ENCODE measurements at regions not wholly inside any gene's neighbourhood (a gene's known extent, or its start where the extent isn't known, plus 50 kb on each side); places are given as distances from the start of the nearest gene placed in this dataset.
"Not testable (repeated sequence)": the region's sequence is repeated elsewhere in the genome, so short reads cannot be mapped to it uniquely, and the experiment has no call there.

DNA sequence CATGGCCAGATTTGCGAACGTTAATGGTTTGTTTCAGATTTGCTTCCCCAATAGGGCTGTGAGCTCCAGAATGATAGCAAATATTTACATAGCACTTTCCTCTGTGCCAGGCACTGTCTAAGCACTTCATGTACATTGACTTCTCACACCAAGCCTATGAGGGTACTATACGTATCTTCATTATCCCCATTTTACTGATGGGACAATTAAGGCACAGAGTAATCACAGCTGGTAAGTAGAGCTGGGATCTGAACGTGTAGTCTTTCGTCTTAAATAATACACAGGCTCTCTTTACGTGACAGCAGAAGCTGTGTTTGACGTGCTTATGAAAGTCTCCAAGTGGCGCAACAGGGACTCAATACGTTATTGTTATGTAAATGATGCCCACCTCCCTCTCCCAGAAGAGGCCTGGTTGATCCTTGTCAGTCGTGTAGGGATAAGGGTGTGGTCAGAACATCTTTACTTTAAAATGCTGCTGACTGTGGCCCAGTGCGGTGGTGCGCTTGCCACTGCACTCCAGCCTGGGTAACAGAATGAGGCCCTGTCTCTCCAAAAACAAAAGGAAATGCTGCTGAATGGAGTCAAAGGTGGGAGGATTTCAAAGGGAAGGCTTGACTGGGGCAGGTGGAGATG lies 66.3 kb upstream of the TCL1B start:
- Histone ChIP-seq H3K9me3 (peaks cover 0 to 2% (median 0%) of the 10 kb centered on the region in 4 donors), H3K4me3 (no peak overlapping the region), H3K4me1 (no peaks in the 10 kb centered on the region), H3K36me3 (no peaks in the 10 kb centered on the region), H3K27ac (no peak overlapping the region), H3K27me3 (no peaks in the 10 kb centered on the region)
- 64 to 73% methylated on average over 12 of the region's 12 CpGs for whole genome bisulfite sequencing, 2 donors
- intact Hi-C loops (cut with DNase I): no loop called here
- no peak for DNase-seq
- TF ChIP-seq, protein P1, sequence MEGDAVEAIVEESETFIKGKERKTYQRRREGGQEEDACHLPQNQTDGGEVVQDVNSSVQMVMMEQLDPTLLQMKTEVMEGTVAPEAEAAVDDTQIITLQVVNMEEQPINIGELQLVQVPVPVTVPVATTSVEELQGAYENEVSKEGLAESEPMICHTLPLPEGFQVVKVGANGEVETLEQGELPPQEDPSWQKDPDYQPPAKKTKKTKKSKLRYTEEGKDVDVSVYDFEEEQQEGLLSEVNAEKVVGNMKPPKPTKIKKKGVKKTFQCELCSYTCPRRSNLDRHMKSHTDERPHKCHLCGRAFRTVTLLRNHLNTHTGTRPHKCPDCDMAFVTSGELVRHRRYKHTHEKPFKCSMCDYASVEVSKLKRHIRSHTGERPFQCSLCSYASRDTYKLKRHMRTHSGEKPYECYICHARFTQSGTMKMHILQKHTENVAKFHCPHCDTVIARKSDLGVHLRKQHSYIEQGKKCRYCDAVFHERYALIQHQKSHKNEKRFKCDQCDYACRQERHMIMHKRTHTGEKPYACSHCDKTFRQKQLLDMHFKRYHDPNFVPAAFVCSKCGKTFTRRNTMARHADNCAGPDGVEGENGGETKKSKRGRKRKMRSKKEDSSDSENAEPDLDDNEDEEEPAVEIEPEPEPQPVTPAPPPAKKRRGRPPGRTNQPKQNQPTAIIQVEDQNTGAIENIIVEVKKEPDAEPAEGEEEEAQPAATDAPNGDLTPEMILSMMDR (IDR thresholded peaks at IDR 0.05): no peak
- TF ChIP-seq EP300 (IDR thresholded peaks at IDR 0.05) (no peak), POLR2A (IDR thresholded peaks at IDR 0.05) (no peak), POLR2AphosphoS5 (IDR thresholded peaks at IDR 0.05) (no peak)

DNA sequence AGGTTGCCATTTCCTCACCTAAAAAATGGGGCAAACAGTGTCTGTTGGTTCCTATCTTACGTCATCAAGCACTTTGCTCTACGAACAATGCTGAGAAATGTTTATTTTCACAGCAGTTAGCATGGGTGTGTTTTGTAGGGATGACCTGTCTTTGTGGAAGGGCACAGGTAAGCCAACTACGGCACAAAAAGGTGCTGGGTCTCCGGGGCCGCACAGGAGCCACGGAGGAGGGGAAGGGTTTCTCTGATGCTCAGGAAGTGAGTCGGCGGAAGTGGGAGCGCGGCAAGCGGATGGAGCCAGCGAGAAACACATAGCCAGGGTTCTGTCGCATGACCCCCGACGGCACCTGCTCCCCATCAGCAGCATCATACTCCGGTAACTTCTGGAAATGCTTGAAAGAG lies 65.6 kb upstream of the TCL1B start:
- H3K4me3 ChIP-seq: no peak overlapping the region
- DNase-seq: no peak
- no peaks in the 10 kb centered on the region for H3K36me3 ChIP-seq

DNA sequence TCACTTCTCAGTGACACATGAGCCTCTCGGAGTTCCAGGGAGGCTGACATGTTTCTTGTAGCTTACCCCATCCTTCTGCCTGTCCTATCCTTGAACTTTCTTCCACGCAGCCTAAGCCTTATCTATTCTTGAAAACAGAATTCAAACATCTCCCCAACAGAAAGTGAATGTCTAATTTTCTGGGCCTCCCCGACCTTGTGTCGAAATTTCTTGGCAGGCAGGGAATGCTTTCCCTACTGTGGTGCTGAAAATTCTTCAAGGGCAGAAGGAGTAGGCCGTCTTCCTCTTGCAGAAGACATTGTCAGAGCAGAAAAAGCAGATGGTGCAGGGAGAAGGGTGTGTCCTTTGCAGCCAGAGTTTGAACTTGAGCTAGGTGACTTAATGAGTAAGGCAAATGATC lies 63.0 kb upstream of the TCL1B start:
- no peaks in the 10 kb centered on the region for H3K36me3 ChIP-seq
- H3K4me1 ChIP-seq: no peaks in the 10 kb centered on the region
- DNase-seq: no peak
- H3K27ac ChIP-seq: no peak overlapping the region
- TF ChIP-seq, protein P1 (IDR thresholded peaks at IDR 0.05): no peak
- no peak for TF ChIP-seq POLR2AphosphoS5 (IDR thresholded peaks at IDR 0.05)
- no peak for TF ChIP-seq EP300 (IDR thresholded peaks at IDR 0.05)
- TF ChIP-seq POLR2A (IDR thresholded peaks at IDR 0.05): no peak
- no peak overlapping the region for H3K4me3 ChIP-seq
- no peaks in the 10 kb centered on the region for H3K27me3 ChIP-seq
- peaks cover 0 to 2% (median 0%) of the 10 kb centered on the region in 4 donors for H3K9me3 ChIP-seq
- intact Hi-C loops (cut with DNase I): no loop called here
- WGBS, 2 donors: 62 to 66% methylated on average over 5 of the region's 5 CpGs

More for the DNA sequence above, 65.6 kb upstream of the TCL1B start:
- no peak overlapping the region for H3K27ac ChIP-seq
- WGBS, 2 donors: 76 to 78% methylated on average over 16 of the region's 16 CpGs
- no peaks in the 10 kb centered on the region for H3K4me1 ChIP-seq
- intact Hi-C loops (cut with DNase I): no loop called here
- peaks cover 0 to 2% (median 0%) of the 10 kb centered on the region in 4 donors for H3K9me3 ChIP-seq
- H3K27me3 ChIP-seq: no peaks in the 10 kb centered on the region
- TF ChIP-seq POLR2AphosphoS5 (IDR thresholded peaks at IDR 0.05) (no peak), POLR2A (IDR thresholded peaks at IDR 0.05) (no peak), EP300 (IDR thresholded peaks at IDR 0.05) (no peak)
- TF ChIP-seq, protein P1 (IDR thresholded peaks at IDR 0.05): no peak

DNA sequence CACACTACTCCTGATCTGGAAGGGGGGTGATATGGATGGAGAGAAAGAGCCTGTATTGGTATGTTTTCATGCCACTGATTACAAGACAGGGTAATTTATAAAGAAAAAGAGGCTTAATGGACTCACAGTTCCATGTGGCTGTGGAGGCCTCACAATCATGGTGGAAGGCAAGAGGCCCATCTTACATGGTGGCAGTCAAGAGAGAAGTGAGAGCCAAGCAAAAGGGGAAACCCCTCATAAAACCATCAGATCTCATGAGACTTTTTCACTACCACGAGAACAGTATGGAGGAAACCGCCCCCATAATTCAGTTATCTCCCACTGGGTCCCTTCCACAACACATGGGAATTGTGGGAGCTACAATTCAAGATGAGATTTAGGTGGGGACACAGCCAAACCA lies 60.5 kb upstream of the TCL1B start:
- H3K27ac ChIP-seq; H3K27me3 ChIP-seq; DNase-seq; H3K36me3 ChIP-seq; H3K4me3 ChIP-seq; intact Hi-C loops (cut with DNase I); H3K4me1 ChIP-seq; H3K9me3 ChIP-seq: not testable (repeated sequence)
- 61 to 75% methylated on average over 2 of the region's 2 CpGs for WGBS, 2 donors

DNA sequence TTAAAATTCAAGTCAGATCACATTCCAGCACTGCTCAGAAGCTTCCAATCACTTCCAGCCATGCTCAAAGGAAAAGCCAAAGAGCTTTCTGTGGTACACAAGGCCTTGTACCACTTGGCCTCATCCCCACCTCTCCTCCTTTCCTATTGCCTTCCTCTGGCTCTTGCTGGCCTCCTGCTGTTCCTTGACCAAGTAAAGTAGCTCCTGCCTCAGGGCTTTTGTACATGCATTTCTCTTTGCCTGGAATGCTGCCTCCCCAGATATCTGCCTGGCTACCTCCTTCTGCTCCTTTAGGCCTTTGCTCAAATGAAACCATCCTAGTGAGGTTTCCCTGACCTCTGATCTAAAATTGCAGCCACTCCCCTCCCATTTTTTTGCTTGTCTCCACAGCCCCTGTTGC lies 51.2 kb upstream of the TCL1B start:
- Histone ChIP-seq H3K36me3 (no peaks in the 10 kb centered on the region), H3K9me3 (no peaks in the 10 kb centered on the region), H3K27me3 (no peaks in the 10 kb centered on the region), H3K4me3 (no peak overlapping the region), H3K27ac (no peak overlapping the region), H3K4me1 (no peaks in the 10 kb centered on the region)
- TF ChIP-seq, protein P1 (IDR thresholded peaks at IDR 0.05): no peak
- TF ChIP-seq POLR2A (IDR thresholded peaks at IDR 0.05) (no peak), POLR2AphosphoS5 (IDR thresholded peaks at IDR 0.05) (no peak), EP300 (IDR thresholded peaks at IDR 0.05) (no peak)
- intact Hi-C loops (cut with DNase I): no loop called here
- DNase-seq: no peak

Measured in sigmoid colon (tissue), 6 donors.